Suppressor macrophage treated with lipopolysaccharide for 1 hour (primary cell): ENCODE measurements at regions not wholly inside any gene's neighbourhood (a gene's known extent, or its start where the extent isn't known, plus 50 kb on each side); places are given as distances from the start of the nearest gene placed in this dataset.

Source experiments
- DNase-seq, 3 donors: peaks; one replicate each; pipeline ENCODE4 v3.0.0-alpha.2; 2020 to 2022

- DNase-seq: no peak
These were observed 852.3 kb upstream of the TMEM132C start for GRCh38 chr12:127414636-127415035.

GRCh38 chr12:127416796-127417195 is 850.2 kb upstream of the TMEM132C start:
- DNase-seq: no peak

- DNase-seq: no peak
These were observed 847.9 kb upstream of the TMEM132C start for GRCh38 chr12:127419111-127419510.

GRCh38 chr12:127421614-127422013 is 845.4 kb upstream of the TMEM132C start:
- DNase-seq: no peak

DNA sequence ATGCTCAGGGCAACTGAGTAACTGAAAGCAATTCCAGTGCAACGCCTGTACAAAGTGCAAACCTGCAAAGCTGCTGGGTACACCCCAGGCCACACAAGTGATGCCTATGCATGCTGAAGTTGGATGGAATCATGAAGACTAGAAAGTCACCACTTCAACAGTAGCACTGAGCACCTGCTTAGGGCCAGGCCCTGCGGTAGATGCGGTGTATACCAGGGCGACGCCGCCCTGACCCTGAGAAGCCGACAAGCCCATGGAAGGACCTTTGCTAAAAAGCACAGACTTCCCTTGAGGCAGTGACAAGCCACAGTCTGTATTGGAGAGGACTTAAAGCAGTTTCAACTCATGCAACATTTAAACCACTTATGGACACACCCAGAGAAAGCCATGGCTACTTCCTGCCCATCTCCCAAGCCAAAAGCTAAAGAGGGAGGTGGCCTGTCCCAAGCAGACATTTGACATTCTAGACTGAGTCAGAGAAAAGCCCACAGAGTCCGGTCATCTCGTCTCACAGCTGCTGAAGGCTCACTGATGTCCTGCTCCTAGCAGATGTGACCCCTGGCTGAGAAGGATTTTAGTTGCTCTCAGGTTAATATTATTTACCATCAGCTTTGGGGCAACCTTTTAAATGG is 843.9 kb upstream of the TMEM132C start:
- no peak for DNase-seq

DNA sequence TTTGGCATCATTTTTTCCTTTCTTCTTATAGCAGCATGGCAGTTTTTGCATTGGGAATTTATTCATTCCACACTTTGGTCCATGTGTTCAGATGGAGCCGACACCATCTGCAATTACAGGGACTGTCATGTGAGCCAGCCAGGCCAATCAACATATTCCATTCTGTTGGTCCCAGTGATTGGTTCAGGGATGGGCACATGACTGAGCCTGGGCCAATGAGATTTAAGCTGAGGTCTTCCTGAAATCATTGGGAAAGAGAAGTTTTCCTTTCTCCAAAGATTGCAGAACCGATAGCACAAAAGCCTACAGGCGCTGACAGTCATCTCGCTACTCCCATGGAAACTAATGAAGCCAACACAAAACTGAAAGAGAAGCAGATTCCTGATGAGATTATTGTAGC is 841.5 kb upstream of the TMEM132C start:
- no peak for DNase-seq

- no peak for DNase-seq
These were observed 838.5 kb upstream of the TMEM132C start for GRCh38 chr12:127428420-127428819.

GRCh38 chr12:127429551-127430285 is 837.3 kb upstream of the TMEM132C start:
- DNase-seq: no peak

- no peak for DNase-seq
These were observed 836.6 kb upstream of the TMEM132C start for GRCh38 chr12:127430401-127430800.

GRCh38 chr12:127431177-127431576 is 835.8 kb upstream of the TMEM132C start:
- DNase-seq: no peak

- DNase-seq: no peak
These were observed 835.4 kb upstream of the TMEM132C start for GRCh38 chr12:127431594-127431993.

DNA sequence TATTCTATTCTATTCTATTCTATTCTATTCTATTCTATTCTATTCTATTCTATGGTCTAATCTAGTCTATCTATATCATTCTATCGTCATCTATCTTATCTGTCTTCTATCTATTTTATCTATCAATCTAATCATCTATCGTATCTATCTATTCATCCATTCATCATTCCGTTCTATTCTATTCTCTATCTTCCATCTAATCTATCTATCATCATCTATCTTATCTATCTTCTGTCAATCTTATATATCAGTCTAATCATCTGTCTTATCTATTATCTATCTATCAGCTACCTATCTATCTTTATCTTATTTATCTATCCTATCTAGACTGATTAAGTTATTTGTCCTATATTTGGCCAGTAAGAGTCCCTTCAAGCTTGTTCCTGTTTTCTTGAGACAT is 831.5 kb upstream of the TMEM132C start:
- no peak for DNase-seq

GRCh38 chr12:127438512-127439244 is 828.3 kb upstream of the TMEM132C start:
- DNase-seq: no peak

GRCh38 chr12:127445581-127446139 is 821.3 kb upstream of the TMEM132C start:
- DNase-seq: no peak

- no peak for DNase-seq
These were observed 818.1 kb upstream of the TMEM132C start for GRCh38 chr12:127448906-127449305.

GRCh38 chr12:127450826-127451225 is 816.1 kb upstream of the TMEM132C start:
- no peak for DNase-seq

- DNase-seq: no peak
These were observed 811.4 kb upstream of the TMEM132C start for GRCh38 chr12:127455347-127456265.

DNA sequence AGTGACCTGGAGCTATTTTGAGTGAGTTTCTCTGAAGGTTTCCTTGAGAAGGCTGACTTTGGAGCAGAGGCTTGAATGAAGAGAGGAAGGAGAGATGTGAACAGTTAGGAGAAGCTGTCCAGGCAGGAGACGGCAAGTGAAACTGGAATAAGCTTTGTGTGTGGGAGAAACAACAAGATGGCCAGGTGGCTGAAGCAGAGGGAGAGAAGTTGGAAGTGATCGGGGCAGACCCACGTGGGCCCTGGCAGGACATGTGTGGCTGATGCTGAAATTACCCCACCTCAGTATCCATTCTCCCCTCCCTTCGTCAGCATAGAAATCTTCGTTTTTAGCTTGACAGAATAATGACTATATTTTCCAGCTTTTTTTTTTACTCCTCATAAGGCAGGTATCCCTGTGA is 809.2 kb upstream of the TMEM132C start:
- no peak for DNase-seq

- DNase-seq: no peak
These were observed 807.8 kb upstream of the TMEM132C start for GRCh38 chr12:127459166-127459565.

GRCh38 chr12:127459687-127460086 is 807.3 kb upstream of the TMEM132C start:
- no peak for DNase-seq

- DNase-seq: no peak
These were observed 803.7 kb upstream of the TMEM132C start for GRCh38 chr12:127463237-127463636.

DNA sequence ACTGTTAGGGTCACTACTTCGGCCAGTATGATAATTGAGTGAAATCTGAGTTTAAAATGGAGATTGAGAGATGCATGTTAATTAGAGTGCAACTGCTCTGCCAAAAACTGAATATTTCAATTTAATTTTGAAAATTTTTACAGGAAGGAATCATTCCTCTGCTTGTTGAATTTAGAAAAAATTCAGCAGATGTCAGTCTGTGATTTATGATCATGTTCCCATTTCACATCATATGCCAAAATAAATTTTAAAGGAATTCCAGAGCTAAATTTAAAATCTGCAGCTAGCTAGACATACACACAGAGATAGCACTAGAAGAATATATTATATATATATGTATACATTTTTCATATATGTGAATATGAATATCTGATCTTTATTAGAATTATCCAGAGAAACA is 797.6 kb upstream of the TMEM132C start:
- no peak for DNase-seq

- no peak for DNase-seq
These were observed 793.2 kb upstream of the TMEM132C start for GRCh38 chr12:127473766-127474165.
